HG03439 (cell line): ENCODE measurements at regions not wholly inside any gene's neighbourhood (a gene's known extent, or its start where the extent isn't known, plus 50 kb on each side); places are given as distances from the start of the nearest gene placed in this dataset.

Source experiments
- ATAC-seq: cut with Tn5 transposase; IDR thresholded peaks from one replicate; pipeline ENCODE4 v1.9.1; 2021; ENCODE audit warnings: mild to moderate bottlenecking, moderate library complexity; ENCODE audit not compliant: unreplicated experiment

DNA sequence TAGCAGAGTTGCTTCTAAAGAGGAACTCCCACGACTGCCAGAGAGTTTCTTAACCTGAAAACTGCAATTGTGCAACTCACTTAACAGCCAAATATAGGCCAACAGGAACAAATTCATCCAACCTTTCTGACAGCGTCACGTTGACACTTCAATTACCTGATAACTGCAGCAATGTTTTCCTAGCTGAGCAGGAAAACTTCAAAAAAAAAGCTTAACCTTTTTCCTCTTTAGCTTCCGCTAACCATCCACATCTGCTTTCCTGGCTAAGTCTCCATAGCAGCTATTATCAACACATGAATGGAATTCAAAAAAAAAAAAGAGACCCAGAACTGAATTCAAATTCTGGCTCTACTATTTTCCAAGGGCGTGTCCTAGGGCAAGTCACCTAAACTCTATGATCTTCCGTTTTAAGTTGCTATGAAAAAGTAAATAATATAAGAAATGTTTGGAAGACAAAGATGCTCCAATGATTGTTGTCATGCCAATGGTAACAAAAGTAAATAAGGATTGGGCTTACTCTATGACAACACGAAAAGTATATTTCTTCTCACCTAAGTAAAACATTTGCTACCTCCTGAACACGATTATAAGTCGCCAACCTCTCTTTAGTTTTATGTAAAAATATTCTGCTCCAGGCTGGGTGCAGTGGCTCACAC is 524.6 kb upstream of the JARID2 start:
- ATAC-seq = no peak

DNA sequence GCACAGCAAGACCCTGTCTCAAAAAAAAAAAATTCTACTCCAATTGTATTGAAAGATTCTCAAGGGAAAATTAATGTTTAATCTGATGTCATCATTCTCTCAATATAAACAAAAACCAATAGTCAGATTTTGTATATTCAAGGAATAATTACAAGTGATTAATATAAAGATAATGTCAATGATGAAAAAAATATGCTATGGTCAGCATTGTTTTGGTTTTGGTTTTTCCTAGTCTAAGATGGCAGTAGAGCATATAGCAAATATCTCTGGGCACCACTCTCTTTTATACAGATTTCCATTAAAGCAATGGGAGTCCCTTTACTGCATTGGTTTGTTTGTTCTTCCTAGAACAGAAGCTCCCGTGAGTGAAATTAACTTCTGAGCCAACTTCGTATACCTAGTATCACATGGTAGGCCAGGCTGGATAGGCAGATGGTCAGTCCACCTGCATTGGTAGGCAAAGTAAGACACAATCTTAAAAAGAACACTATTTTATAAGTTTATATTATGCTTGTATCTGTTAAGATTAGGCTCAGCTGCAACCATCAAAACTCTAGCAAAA is 523.8 kb upstream of the JARID2 start:
- ATAC-seq = no peak

DNA sequence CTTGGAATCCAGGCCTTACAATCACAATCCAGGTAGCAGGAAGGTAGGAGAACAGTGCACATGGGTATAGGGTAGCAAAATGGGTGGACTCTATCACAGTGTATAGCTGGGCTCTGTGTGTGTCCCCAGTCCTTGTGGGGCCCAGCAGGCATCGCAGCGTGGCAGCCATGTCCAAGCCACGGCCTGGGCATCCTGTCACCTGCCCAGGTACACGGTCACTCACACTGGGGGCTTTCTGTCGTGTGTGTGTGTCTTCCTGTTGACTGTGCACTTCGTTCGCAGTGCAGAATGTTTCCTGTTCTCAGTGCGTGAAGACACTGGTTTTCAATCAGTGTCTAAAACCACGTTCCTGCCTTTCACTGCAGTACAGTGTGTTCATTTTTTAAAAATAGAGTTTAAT is 523.2 kb upstream of the JARID2 start:
- ATAC-seq = no peak

DNA sequence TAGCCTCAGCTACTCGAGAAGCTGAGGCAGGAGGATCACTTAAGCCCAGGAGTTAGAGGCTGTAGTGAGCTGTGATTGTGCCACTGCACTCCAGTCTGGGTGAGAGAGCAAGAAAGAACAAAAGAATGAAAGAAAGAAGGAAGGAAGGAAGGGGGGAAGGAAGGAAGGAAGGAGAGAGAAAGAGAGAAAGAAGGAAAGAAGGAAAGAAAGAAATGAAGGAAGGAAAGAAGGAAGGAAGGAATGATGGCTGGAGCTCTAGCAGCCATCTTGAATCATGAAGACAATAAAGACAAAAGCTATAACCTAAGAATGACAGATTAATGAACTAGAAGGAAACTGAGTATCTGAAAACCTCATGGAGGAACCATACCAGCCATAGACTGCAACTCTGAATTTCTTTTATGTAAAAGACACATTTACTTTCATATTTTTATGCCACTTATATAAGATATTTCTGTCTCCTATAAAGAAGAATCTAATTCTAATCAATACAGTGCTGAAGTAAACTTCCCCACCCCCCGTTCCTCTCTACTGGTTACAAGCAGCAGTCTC is 522.3 kb upstream of the JARID2 start:
- ATAC-seq = no peak

DNA sequence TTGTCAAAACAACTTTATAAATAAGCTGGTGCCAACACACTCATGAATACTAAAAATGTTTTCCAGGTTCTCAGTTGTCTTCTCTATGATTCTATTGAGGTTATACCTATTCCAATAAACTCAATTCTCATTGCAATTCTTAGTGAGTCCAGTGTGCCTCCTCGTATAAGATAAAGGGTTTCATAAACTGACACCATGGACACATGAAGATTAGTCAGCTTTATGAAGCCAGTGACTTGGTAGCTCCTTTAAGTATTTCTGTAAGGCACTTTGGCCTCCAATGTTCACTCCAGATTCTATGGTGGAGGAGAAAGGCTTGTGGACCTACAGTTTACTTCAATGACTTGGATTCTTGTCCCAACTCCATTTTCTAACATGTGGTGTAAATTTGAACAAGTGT is 521.3 kb upstream of the JARID2 start:
- no peak for ATAC-seq

DNA sequence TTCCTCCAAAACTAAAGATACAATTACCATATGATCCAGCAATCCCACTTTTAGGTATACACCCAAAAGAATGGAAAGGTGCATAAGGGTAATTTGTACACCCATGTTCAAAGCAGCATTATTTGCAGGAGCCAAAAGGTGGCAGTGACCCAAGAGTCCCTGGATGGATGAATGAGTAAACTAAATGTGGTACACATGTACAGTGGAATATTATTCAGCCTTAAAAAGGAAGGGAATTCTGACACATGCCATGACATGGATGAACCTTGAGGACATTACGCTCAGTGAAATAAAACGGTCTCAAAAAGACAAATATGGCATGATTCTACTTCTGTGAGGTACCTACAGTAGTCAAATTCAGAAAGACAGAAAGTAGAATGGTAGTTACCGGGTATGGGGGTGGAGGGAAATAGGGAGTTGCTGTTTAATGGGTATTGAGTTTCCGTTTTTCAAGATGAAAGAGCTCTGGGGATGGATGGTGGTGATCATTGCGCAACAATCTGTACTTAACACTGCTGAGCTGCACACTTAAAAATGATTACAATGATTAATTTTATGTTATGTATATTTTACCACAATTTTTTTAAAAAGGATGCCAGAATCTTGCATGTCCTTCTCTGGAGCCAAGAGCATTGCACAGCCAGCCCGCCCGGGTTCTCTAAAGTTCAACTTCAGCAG is 518.9 kb upstream of the JARID2 start:
- no peak for ATAC-seq

DNA sequence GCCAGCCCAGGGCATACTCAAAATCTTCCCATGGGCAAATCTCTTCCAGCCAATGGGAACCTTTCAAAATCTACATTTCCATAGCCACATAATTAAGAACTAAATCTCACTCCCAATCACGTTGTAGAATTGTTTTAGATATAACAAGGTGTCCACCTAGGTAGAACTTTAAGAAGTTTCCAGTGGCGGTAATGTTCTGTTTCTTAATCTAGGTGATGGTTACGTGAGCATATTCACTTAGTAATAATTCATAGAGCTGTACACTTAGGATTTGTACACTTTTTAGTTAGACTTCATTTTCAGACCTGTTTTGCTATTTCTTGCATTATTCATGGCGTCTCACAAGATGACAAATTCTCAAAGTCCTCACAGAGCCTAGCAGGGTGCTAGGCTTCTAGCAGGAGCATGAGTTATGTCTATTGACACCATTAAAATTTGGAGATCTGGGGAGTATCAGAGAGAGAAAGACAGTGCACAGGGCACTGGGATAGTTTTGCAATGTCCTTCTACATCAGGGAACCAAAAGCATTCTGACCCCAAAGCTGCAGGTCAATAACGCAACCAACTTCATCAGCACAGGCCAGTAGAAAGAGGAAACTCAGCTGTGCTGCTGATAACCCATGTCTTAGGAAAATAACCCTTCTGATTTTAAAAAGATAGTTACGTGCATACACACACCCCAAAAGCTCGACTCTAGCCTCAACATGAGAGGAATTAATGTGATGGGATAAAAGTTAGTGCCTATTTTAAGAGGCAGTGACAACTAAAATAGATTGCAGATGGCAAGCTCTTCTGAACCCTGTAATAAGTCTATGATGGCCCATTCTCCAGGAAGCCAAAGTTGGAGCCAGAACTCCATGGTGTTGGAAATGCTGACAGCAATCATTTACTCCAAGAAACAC is 518.1 kb upstream of the JARID2 start:
- no peak for ATAC-seq

DNA sequence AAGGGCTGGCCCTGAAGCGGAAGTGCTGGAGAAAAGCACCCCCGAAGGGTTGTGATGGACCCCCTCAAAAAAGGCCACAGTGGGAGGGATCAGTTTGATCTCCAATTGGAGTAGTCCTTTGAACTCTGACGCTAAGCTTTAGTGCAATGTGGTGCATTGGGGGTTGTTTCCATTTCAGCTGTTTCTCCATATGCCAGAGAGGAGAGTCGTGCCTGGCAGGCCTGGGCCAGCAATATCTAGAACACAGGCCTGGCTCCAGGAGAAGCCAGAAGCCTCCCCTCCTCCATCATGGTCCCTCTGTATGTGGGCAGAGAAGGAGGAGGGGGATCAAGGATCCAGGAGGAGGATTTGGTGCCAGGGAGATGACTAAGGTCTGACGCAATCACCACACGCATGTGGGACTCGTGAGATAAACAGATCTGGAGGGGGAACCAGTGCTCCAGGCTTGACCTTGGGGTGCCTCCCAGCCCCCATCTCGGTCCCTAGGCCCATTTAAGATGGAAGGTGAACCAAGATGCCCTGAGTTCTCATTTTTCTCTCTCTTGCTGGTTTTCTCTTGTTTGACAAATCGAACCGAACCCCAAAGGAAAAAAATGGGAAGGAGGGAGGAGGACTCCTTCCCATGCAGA is 517.4 kb upstream of the JARID2 start:
- ATAC-seq = no peak

DNA sequence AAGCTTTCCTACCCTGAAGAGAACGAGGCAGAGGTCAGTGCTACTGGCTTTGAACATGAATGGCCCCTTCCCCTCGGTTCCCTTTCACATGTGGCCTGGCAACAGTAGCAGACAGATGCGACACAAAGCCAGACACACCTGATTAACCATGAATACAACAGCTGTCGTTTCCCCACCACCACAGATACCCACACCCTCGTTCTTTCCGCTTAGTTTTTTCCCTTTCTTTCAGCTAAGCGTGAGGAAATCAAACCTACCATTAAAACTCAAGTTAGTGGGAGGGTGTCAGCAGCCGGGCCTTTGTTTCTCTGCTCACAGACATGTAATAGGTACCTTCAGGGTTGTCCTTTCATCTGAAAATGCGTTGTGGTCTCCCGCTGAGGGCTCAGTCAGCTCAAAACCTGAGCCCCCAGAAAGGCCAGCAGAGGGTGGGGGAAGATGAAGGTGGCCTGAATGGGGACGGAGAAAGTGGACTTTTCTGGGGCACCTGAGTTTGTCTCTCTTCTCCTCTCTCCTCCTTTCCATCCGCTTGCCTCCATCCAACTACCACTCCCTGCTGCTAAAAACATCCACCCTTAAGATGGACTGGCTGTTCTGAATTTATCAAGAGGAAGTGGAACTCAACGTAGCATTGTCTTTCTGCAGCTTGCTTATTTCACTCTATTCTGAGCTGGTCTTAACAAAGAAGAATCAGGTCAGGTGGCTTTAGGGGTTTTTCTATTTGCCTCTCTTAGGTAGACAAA is 516.6 kb upstream of the JARID2 start:
- no peak for ATAC-seq

DNA sequence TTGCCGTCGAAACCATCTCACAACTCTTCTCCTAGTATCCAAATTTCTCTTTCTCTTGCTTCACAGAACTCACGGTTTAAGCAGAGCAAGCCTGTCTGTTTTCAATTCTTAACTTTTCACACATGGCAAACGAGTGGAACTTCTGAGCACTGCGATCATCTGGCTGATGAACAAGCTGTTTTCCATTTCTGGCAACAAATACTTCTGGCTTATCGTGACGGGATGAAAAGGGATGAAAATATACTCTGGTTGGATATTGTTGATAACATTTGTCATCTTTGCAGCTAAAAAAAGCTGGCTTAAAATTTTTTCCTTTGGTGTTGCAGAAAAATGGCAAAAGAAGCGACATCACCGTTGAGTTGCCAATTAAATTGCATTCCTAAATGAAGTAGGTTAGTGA is 515.2 kb upstream of the JARID2 start:
- no peak for ATAC-seq

DNA sequence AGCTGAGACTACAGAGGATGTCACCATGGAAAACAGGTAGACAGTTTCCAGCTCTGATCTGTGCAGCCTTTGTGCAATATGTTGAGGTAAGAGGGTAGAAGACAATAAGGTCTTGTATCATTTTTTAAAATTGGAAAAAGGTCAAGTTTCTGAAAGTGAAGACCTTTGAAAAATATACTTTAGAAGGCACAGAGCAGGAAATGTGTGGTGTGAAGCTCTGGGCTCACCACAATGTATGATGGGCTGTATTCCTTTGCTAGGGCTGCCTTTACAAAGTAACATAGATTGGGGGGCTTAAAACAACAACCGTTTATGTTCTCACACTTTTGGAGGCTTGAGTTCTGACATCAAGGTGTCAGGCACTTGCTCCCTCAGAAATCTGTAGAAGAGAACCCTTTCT is 514.3 kb upstream of the JARID2 start:
- ATAC-seq = no peak

DNA sequence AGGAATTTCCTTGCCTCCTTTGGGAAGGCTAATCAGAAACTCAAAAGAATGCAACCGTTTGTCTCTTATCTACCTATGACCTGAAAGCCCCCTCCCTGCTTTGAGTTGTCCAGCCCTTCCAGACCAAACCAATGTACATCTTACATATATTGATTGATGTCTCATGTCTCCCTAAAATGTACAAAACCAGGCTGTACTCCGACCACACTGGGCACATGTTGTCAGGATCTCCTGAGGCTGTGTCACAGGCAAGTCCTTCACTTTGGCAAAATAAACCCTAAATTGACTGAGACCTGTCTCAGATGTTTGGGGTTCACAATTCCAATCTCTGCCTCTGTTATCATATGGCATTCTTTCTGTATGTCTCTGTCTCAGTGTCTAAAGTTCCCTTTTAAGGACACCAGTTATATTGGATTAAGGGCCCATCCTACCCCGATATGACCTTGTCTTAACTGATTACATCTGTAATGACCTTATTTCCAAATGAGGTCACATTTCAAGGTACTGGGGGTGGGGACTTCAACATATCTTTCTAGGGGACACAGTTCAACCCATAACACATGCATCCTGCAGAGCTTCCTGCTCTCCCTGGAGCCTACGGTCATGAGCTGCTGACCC is 513.5 kb upstream of the JARID2 start:
- no peak for ATAC-seq

DNA sequence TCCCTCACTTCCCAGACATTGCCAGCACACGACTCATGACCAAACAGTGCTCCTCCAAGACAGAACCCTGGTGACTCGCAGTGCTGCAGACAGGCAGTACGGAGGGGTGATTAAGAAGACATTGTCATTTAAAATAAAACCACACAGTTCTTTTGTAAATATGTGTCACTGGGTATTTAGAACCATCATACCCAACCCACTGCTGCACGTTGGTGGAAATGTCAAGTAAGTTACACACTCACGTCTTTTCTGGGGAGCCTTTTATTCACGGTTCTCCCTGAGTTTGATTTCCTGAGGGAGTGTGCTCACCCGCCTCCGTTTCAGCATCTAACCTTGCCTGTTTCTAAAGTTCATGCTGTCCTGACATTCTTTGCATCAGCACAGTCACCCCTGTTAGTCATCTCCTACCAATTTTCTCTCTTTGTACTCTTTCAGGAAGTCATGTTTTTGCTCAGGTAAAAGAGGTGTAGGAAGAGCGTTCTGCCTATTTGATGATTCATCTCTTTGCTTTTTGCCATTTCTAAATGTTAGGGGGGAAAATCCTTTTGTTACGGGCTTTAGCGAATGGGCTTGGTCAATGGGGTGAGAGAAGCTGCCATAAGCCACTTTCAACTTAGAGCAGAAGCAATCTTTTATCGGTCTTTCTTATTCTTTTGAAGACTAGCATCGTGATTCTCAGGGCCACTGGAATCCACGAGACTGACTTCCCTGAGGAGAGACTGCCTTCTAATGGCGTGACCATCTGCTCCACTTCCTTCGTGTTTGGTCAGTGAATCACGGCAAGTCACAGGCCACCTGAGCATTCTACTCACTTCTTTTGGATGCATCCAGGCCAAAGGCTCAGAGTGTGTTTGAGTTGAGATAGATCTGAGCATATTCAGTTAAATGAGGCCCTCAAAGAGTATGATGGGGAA is 512.8 kb upstream of the JARID2 start:
- no peak for ATAC-seq

DNA sequence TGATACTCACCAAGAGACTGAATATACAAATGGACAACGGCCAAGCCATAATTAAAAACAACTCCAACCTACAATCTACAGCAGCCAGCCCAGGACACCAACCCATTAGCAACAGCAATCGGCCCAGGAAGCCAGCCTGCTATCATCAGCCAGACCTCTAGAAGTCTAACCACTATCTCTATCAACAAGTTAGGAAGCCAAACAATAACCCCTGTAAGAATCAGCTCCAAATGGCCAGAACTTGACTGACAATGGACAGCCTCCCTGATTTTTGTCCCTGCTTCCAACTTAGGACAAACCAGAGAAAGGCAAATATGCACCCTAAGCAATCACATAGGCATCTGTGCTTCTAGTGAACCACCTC is 511.8 kb upstream of the JARID2 start:
- no peak for ATAC-seq

DNA sequence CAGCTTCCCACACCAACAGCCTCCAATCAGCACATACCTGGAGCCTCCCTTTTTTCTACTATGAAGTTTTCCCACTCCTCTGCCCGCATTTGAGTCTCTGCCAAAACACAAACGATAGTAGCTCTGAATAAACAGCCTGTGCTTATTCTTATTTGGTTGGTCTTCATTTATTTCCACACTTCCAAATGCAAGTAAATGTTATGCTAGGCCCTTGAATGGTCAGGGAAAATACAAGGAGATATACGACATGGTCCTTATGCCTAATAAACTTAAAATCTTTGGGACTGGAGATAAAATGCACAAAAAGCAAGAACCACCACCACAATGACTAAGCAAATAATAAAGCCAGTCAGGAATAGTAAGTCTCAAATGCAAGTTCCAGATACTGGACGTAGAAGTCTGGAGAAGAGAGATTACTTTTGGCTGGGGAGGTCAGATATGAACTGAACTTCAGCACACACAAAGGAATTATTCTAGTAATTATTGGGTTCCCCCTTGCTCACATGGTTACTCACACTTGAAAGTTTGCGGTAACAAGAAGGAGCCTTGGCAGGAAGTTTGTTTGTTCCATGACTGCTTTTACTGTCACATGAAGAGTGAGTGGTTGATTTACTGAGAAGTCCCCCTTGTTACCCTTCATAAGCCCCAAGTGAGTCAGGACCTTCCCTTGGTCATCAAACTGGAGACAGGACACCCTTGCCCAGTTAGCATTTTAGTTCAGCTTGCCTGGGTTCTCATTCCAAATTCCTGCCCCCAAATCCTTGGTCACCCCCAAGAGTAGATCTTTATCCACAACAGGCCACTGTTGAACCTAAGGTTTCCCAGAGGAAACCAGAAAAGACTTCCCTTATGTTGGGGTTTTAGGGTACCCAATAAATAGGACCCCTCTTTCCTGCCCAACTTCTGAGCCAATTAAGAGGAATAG is 511.2 kb upstream of the JARID2 start:
- peak; percentile 78 for ATAC-seq

DNA sequence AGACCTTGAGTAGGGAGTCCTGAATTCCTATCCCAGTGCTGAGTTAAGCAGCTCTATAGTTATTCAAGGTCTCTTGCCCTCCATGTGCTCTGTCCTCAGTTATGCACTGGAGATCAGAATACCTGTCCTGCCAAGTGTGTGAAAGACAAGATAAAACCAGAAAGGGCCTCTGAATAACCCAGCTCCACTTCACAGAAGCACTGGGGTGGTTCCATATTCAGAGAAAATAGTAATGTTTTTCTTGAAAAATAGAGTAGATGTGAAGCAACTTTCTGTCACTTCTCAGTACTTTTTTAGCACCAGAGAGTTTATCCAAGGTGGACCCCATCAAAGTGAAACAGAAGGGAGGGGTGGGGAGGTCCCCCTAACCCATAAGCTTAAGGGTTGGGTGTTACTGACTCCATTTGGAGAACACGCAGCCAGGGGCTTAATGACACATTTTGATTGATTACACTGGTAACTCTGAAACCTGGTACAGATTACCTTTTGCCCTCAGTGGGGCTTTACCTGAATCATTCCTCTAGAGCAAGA is 509.8 kb upstream of the JARID2 start:
- no peak for ATAC-seq

DNA sequence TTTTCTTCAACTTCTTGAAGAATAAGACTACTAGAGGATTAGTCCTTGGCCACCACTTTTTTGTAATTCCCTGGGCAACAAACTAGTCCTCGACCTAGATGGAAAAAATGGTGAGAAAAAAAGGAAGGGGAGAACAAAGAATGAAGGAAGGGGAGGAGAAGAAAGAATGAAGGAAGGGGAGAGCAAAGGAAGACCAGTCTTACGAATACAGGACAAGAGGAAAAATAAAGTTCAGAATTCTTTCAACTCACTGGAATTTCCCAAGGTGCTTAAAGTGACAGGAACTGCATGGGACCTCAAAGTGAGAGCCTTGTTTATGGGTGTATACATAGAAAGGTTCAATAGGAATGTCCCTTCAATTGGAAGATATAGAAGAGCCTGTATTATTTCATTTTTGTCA is 509.3 kb upstream of the JARID2 start:
- no peak for ATAC-seq
